ENCODE measurements at regions not wholly inside any gene's neighbourhood (a gene's known extent, or its start where the extent isn't known, plus 50 kb on each side); places are given as distances from the start of the nearest gene placed in this dataset.
"Not testable (repeated sequence)": the region's sequence is repeated elsewhere in the genome, so short reads cannot be mapped to it uniquely, and the experiment has no call there.

DNA sequence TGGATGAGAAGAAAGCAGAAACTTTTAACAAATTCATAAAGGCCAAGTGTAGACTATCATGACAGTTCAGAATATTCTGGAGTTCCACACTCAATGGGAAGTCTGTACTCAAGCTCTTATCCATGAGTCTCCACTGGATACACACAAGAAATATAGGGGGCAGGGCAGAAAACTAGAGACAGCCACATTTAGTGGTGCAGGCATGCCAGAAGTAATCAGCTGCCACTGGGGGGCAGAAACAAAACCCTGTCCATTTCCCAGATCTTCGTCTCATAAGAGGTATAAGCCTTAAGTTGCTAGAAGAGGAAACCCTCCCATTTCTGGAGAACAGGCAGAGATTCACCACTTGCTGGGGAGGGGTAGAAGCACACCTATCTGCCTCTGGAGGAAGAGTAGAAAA lies 166.8 kb upstream of the GALNT2 start:
- no peaks in the 10 kb centered on the region for H3K9me3 ChIP-seq (ENCODE audit: low read depth, low read length)

GRCh38 chr1:229905031-229905545 lies 161.9 kb upstream of the GALNT2 start:
- Histone ChIP-seq H3K27ac (peak overlapping the region; percentile 83), H3K4me3 (peak overlapping the region; percentile 70), H3K9me3 (ENCODE audit: low read depth, low read length) (no peaks in the 10 kb centered on the region), H3K9ac (ENCODE audit: insufficient read length) (peak overlapping the region; percentile 43), H3K36me3 (ENCODE audit: insufficient read depth, low read length) (no peaks in the 10 kb centered on the region)
- no peak for DNase-seq (ENCODE audit: low read depth, low spot score)
- TF ChIP-seq POLR2AphosphoS5 (IDR thresholded peaks at IDR 0.05; ENCODE audit: borderline replicate concordance, low read depth, low read length) (no peak), EZH2 (IDR thresholded peaks at IDR 0.05) (no peak), FOXP2 (optimal IDR thresholded peaks at IDR 0.05; ENCODE audit: control extremely low read depth, extremely low read length, insufficient read depth) (no peak)

More for the DNA sequence above, 166.8 kb upstream of the GALNT2 start:
- Histone ChIP-seq H3K9ac (ENCODE audit: insufficient read length) (no peak overlapping the region), H3K4me3 (no peak overlapping the region), H3K36me3 (ENCODE audit: insufficient read depth, low read length) (no peaks in the 10 kb centered on the region), H3K27ac (no peak overlapping the region)
- TF ChIP-seq EZH2 (IDR thresholded peaks at IDR 0.05) (no peak), FOXP2 (optimal IDR thresholded peaks at IDR 0.05; ENCODE audit: control extremely low read depth, extremely low read length, insufficient read depth) (no peak), POLR2AphosphoS5 (IDR thresholded peaks at IDR 0.05; ENCODE audit: borderline replicate concordance, low read depth, low read length) (no peak)
- no peak for DNase-seq (ENCODE audit: low read depth, low spot score)

DNA sequence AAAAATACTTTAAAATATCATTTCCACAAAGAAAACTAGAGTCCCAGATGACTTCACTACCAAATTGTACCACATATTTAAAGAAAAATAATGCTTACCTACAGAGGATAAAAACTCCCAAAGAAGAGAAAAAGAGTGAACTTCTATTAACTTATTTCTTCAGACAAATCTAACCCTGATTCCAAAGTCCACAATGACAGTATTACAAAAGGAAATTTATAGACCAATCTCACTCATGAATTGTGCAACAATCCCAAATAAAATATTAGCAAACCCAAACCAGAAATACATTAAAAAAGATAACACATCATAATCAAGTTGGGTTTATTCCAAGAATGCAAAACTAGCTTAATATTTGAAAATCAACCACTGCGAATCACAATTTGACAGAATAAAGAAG lies 161.4 kb upstream of the GALNT2 start:
- Histone ChIP-seq H3K36me3 (ENCODE audit: insufficient read depth, low read length) (no peaks in the 10 kb centered on the region), H3K9ac (ENCODE audit: insufficient read length) (no peak overlapping the region), H3K27ac (peak overlapping the region; percentile 83; the same call in 1 of the 2 replicates), H3K9me3 (ENCODE audit: low read depth, low read length) (no peaks in the 10 kb centered on the region), H3K4me3 (peak overlapping the region; percentile 70)
- TF ChIP-seq EZH2 (IDR thresholded peaks at IDR 0.05): no peak
- no peak for TF ChIP-seq FOXP2 (optimal IDR thresholded peaks at IDR 0.05; ENCODE audit: control extremely low read depth, extremely low read length, insufficient read depth)
- TF ChIP-seq POLR2AphosphoS5 (IDR thresholded peaks at IDR 0.05; ENCODE audit: borderline replicate concordance, low read depth, low read length): no peak
- DNase-seq (ENCODE audit: low read depth, low spot score): no peak

DNA sequence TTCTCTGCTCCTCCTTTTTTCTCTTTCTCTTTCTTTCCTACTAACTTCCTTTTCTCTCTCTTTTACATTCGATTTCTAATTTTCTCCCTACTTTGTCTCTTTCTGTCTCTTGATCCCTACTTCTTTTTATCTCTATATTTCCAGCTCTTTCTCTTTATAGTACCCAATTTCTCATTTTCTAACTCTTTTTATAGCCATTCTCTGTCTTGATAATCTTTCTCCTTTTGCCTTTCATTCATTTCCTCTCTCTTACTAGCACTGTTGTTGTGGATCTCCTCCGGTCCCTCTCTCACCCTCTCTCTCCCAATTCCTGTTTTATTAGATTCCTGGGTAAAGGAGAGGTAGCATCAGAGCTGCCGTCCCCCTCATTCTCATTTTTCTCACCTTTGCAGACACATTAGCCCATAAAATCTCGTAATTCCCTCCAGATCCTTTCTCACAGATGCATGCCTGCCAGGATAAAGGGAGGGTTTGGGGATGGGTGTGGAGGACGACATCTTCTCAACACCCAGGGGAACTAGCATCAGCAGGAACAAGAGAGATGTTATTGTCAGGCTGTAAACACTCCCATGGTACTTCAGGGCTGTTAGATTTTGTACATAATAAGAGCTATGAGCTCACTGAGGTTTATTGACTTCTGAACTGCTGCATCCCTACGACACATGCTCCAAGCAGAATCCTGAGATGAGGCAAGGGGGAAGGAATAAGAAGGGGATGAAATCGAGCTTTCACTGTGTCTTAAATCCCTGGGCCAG lies 159.0 kb upstream of the GALNT2 start:
- DNase-seq (ENCODE audit: low read depth, low spot score): no peak
- no peak for TF ChIP-seq FOXP2 (optimal IDR thresholded peaks at IDR 0.05; ENCODE audit: control extremely low read depth, extremely low read length, insufficient read depth)
- TF ChIP-seq EZH2 (IDR thresholded peaks at IDR 0.05): no peak
- TF ChIP-seq POLR2AphosphoS5 (IDR thresholded peaks at IDR 0.05; ENCODE audit: borderline replicate concordance, low read depth, low read length): no peak
- Histone ChIP-seq H3K9ac (ENCODE audit: insufficient read length) (no peak overlapping the region), H3K27ac (no peak overlapping the region), H3K9me3 (ENCODE audit: low read depth, low read length) (no peaks in the 10 kb centered on the region), H3K36me3 (ENCODE audit: insufficient read depth, low read length) (no peaks in the 10 kb centered on the region), H3K4me3 (no peak overlapping the region)

- Histone ChIP-seq H3K27ac (no peak overlapping the region), H3K36me3 (ENCODE audit: insufficient read depth, low read length) (no peaks in the 10 kb centered on the region), H3K9me3 (ENCODE audit: low read depth, low read length) (no peaks in the 10 kb centered on the region), H3K9ac (ENCODE audit: insufficient read length) (no peak overlapping the region), H3K4me3 (no peak overlapping the region)
- no peak for DNase-seq (ENCODE audit: low read depth, low spot score)
- TF ChIP-seq FOXP2 (optimal IDR thresholded peaks at IDR 0.05; ENCODE audit: control extremely low read depth, extremely low read length, insufficient read depth) (no peak), POLR2AphosphoS5 (IDR thresholded peaks at IDR 0.05; ENCODE audit: borderline replicate concordance, low read depth, low read length) (no peak), EZH2 (IDR thresholded peaks at IDR 0.05) (no peak)
These were observed 158.3 kb upstream of the GALNT2 start for GRCh38 chr1:229908689-229909088.

- H3K27ac ChIP-seq: no peak overlapping the region
- no peak for TF ChIP-seq FOXP2 (optimal IDR thresholded peaks at IDR 0.05; ENCODE audit: control extremely low read depth, extremely low read length, insufficient read depth)
- TF ChIP-seq EZH2 (IDR thresholded peaks at IDR 0.05): no peak
- TF ChIP-seq POLR2AphosphoS5 (IDR thresholded peaks at IDR 0.05; ENCODE audit: borderline replicate concordance, low read depth, low read length): no peak
- no peak for DNase-seq (ENCODE audit: low read depth, low spot score)
- H3K36me3 ChIP-seq (ENCODE audit: insufficient read depth, low read length): no peaks in the 10 kb centered on the region
- no peak overlapping the region for H3K9ac ChIP-seq (ENCODE audit: insufficient read length)
- no peak overlapping the region for H3K4me3 ChIP-seq
- H3K9me3 ChIP-seq (ENCODE audit: low read depth, low read length): no peaks in the 10 kb centered on the region
These were observed 153.5 kb upstream of the GALNT2 start for GRCh38 chr1:229913489-229913888.

GRCh38 chr1:229919488-229919887 lies 147.6 kb upstream of the GALNT2 start:
- not testable (repeated sequence) for DNase-seq (ENCODE audit: low read depth, low spot score); H3K9ac ChIP-seq (ENCODE audit: insufficient read length); H3K27ac ChIP-seq; H3K9me3 ChIP-seq (ENCODE audit: low read depth, low read length); H3K36me3 ChIP-seq (ENCODE audit: insufficient read depth, low read length); H3K4me3 ChIP-seq

DNA sequence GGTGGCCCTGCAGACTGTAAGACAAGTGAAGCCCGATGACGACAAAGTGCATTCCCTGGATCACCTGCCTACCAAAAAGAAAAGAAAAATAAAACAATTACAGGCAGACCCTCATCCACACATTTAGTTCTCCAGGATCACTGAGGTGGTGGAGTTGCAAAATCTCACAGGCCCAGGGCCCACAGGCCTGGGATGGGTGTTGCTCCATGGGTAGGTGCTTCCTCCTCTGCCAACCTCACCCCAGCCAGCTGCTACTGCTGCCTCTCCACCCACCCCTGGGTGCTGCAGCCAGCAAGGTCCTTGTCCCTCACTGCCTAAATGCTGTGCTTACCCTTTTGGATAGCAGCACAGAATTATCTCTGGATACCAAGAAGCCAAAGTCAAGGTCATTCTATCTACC lies 146.4 kb upstream of the GALNT2 start:
- Histone ChIP-seq H3K9ac (ENCODE audit: insufficient read length) (no peak overlapping the region), H3K36me3 (ENCODE audit: insufficient read depth, low read length) (no peaks in the 10 kb centered on the region), H3K27ac (no peak overlapping the region), H3K9me3 (ENCODE audit: low read depth, low read length) (no peaks in the 10 kb centered on the region), H3K4me3 (no peak overlapping the region)
- TF ChIP-seq POLR2AphosphoS5 (IDR thresholded peaks at IDR 0.05; ENCODE audit: borderline replicate concordance, low read depth, low read length) (no peak), EZH2 (IDR thresholded peaks at IDR 0.05) (no peak), FOXP2 (optimal IDR thresholded peaks at IDR 0.05; ENCODE audit: control extremely low read depth, extremely low read length, insufficient read depth) (no peak)
- DNase-seq (ENCODE audit: low read depth, low spot score): no peak

DNA sequence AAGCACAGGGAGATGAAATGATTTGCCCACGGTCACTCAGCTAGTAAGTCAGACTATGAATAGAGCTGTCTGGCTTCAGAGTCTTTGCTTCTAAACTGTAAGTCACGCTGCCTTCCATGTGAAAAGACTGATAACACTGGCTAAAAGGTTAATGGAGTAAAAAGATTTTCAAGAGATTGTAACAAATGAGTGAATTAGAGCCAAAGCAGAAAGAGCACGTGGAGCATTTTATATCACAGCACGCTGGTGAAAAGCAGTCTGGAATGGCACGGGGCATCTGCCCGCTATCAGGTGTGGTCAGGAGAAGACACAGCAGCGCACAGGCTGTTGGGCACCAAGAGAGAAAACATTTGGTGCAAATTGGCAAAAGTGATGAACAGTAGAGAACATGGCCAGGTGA lies 144.8 kb upstream of the GALNT2 start:
- DNase-seq (ENCODE audit: low read depth, low spot score): no peak
- no peak overlapping the region for H3K4me3 ChIP-seq
- no peaks in the 10 kb centered on the region for H3K9me3 ChIP-seq (ENCODE audit: low read depth, low read length)
- no peaks in the 10 kb centered on the region for H3K36me3 ChIP-seq (ENCODE audit: insufficient read depth, low read length)
- TF ChIP-seq FOXP2 (optimal IDR thresholded peaks at IDR 0.05; ENCODE audit: control extremely low read depth, extremely low read length, insufficient read depth): no peak
- no peak for TF ChIP-seq EZH2 (IDR thresholded peaks at IDR 0.05)
- TF ChIP-seq POLR2AphosphoS5 (IDR thresholded peaks at IDR 0.05; ENCODE audit: borderline replicate concordance, low read depth, low read length): no peak
- H3K9ac ChIP-seq (ENCODE audit: insufficient read length): no peak overlapping the region
- H3K27ac ChIP-seq: no peak overlapping the region
